H9 (cell line): ENCODE measurements at regions not wholly inside any gene's neighbourhood (a gene's known extent, or its start where the extent isn't known, plus 50 kb on each side); places are given as distances from the start of the nearest gene placed in this dataset.

Experiments
- DNase-seq: peaks from one replicate; pipeline ENCODE4 v3.0.0-alpha.2; 2017
- H2AFZ ChIP-seq: one replicate; pipeline ENCODE4 v1.6.1; 2013; ENCODE audit warnings: mild to moderate bottlenecking, low read length, control low read depth, moderate library complexity
- H2AK5ac ChIP-seq: 2 replicates; pipeline ENCODE4 v1.6.1; 2013; ENCODE audit warnings: low read length, control low read depth, mixed read lengths; ENCODE audit not compliant: insufficient read length
- H2BK120ac ChIP-seq: one replicate; pipeline ENCODE4 v1.6.1; 2013; ENCODE audit warnings: low read depth, mild to moderate bottlenecking, low read length, control low read depth, inconsistent platforms; ENCODE audit not compliant: poor library complexity, severe bottlenecking
- H2BK12ac ChIP-seq: 2 replicates; pipeline ENCODE4 v1.6.1; 2013; ENCODE audit warnings: low read length, control low read depth, mixed read lengths, low read depth; ENCODE audit not compliant: insufficient read length
- H2BK15ac ChIP-seq: 2 replicates; pipeline ENCODE4 v1.6.1; 2013; ENCODE audit warnings: low read depth, low read length, control low read depth
- H2BK20ac ChIP-seq: one replicate; pipeline ENCODE4 v1.6.1; 2013; ENCODE audit warnings: low read depth, mild to moderate bottlenecking, low read length, control low read depth, inconsistent platforms; ENCODE audit not compliant: poor library complexity, severe bottlenecking
- H2BK5ac ChIP-seq: 2 replicates; pipeline ENCODE4 v1.6.1; 2013; ENCODE audit warnings: low read length, control low read depth, mixed read lengths; ENCODE audit not compliant: insufficient read length
- H3K14ac ChIP-seq: 2 replicates; pipeline ENCODE4 v1.6.1; 2013; ENCODE audit warnings: low read length, control low read depth; ENCODE audit not compliant: insufficient read depth
- H3K18ac ChIP-seq: 2 replicates; pipeline ENCODE4 v1.6.1; 2013; ENCODE audit warnings: low read depth, mild to moderate bottlenecking, mixed read lengths, low read length, control low read depth; ENCODE audit not compliant: insufficient read length
- H3K23ac ChIP-seq: 2 replicates; pipeline ENCODE4 v1.6.1; 2013; ENCODE audit warnings: low read length, control low read depth, mixed read lengths, low read depth; ENCODE audit not compliant: insufficient read length
- H3K23me2 ChIP-seq: 2 replicates; pipeline ENCODE4 v1.6.1; 2013; ENCODE audit warnings: low read depth, mild to moderate bottlenecking, mixed read lengths, low read length, control low read depth; ENCODE audit not compliant: insufficient read length, poor library complexity, severe bottlenecking
- H3K27ac ChIP-seq: 2 replicates; pipeline ENCODE4 v1.5.1; 2013; ENCODE audit warnings: low read length, control low read depth, mixed read lengths, low read depth; ENCODE audit not compliant: insufficient read length
- H3K27me3 ChIP-seq: 2 replicates; pipeline ENCODE4 v1.6.1; 2013; ENCODE audit warnings: low read length, control low read depth, inconsistent platforms; ENCODE audit not compliant: insufficient read depth
- H3K4ac ChIP-seq: 2 replicates; pipeline ENCODE4 v1.6.1; 2013; ENCODE audit warnings: low read depth, mild to moderate bottlenecking, control low read depth, inconsistent platforms, low read length, moderate library complexity
- H3K4me1 ChIP-seq: 2 replicates; pipeline ENCODE4 v1.6.1; 2013; ENCODE audit warnings: low read length, control low read depth, inconsistent platforms; ENCODE audit not compliant: insufficient read depth
- H3K4me2 ChIP-seq: 2 replicates; pipeline ENCODE4 v1.6.1; 2013; ENCODE audit warnings: low read length, control low read depth, mixed read lengths; ENCODE audit not compliant: insufficient read length, insufficient read depth
- H3K56ac ChIP-seq: 2 replicates; pipeline ENCODE4 v1.6.1; 2013; ENCODE audit warnings: low read depth, mild to moderate bottlenecking, mixed read lengths, low read length, control low read depth; ENCODE audit not compliant: insufficient read length
- H3K79me1 ChIP-seq: 2 replicates; pipeline ENCODE4 v1.6.1; 2013; ENCODE audit warnings: low read depth, mild to moderate bottlenecking, moderate library complexity, low read length, control low read depth, inconsistent platforms; ENCODE audit not compliant: insufficient read depth, poor library complexity, severe bottlenecking
- H3K79me2 ChIP-seq: 2 replicates; pipeline ENCODE4 v1.6.1; 2013; ENCODE audit warnings: low read length, control low read depth, inconsistent platforms; ENCODE audit not compliant: insufficient read depth
- H3K9ac ChIP-seq: 2 replicates; pipeline ENCODE4 v1.6.1; 2013; ENCODE audit warnings: low read length, control low read depth, mixed read lengths; ENCODE audit not compliant: insufficient read length; ENCODE audit errors: extremely low read depth
- H3K9me3 ChIP-seq: one replicate; pipeline ENCODE4 v1.6.1; 2013; ENCODE audit warnings: low read depth, low read length, inconsistent platforms; ENCODE audit not compliant: control insufficient read depth
- H3T11ph ChIP-seq: one replicate; pipeline ENCODE4 v1.6.1; 2013; ENCODE audit warnings: mild to moderate bottlenecking, low read length, control low read depth, inconsistent platforms
- H4K20me1 ChIP-seq: one replicate; pipeline ENCODE4 v1.6.1; 2013; ENCODE audit not compliant: control insufficient read depth, insufficient read length, insufficient read depth
- H4K5ac ChIP-seq: 2 replicates; pipeline ENCODE4 v1.6.1; 2013; ENCODE audit warnings: low read depth, mild to moderate bottlenecking, mixed read lengths, low read length, control low read depth; ENCODE audit not compliant: insufficient read length
- H4K8ac ChIP-seq: replicated peaks from 2 replicates; pipeline ENCODE4 v1.6.1; 2013; ENCODE audit warnings: low read length, control low read depth, mixed read lengths, low read depth; ENCODE audit not compliant: insufficient read length
- H4K91ac ChIP-seq: 2 replicates; pipeline ENCODE4 v1.6.1; 2013; ENCODE audit warnings: low read depth, mild to moderate bottlenecking, moderate library complexity, mixed read lengths, low read length, control low read depth; ENCODE audit not compliant: insufficient read length
- H3K27ac Mint-ChIP-seq, 3 experiments: 2 replicates in 2 of 3; 3 replicates in 1 of 3; pipeline ENCODE4 v1.8.0; 2020 to 2021; ENCODE audit warnings: mixed read lengths in 3 of 3, mild to moderate bottlenecking in 1 of 3, moderate library complexity in 1 of 3
- H3K27me3 Mint-ChIP-seq: 2 replicates; pipeline ENCODE4 v1.8.0; 2021; ENCODE audit warnings: low read depth, mild to moderate bottlenecking, moderate library complexity, mixed read lengths
- H3K36me3 Mint-ChIP-seq, 3 experiments: 2 replicates in 2 of 3; 3 replicates in 1 of 3; pipeline ENCODE4 v1.8.0; 2020 to 2021; ENCODE audit warnings: low read depth in 3 of 3, mixed read lengths in 3 of 3; ENCODE audit not compliant: insufficient read depth in 1 of 3
- H3K4me1 Mint-ChIP-seq, 2 experiments: 2 replicates each; pipeline ENCODE4 v1.8.0; 2020; ENCODE audit warnings: mixed read lengths in 2 of 2
- H3K4me3 Mint-ChIP-seq, 2 experiments: 2 replicates in 1 of 2; 3 replicates in 1 of 2; pipeline ENCODE4 v1.8.0; 2020 to 2021; ENCODE audit warnings: mild to moderate bottlenecking in 2 of 2, mixed read lengths in 2 of 2, moderate library complexity in 1 of 2
- H3K9me3 Mint-ChIP-seq, 2 experiments: 2 replicates in 1 of 2; 3 replicates in 1 of 2; pipeline ENCODE4 v1.8.0; 2020; ENCODE audit warnings: mild to moderate bottlenecking in 2 of 2, mixed read lengths in 2 of 2, moderate library complexity in 1 of 2
- WGBS: extraction: QIAGEN DNeasy Blood & Tissue Kit; methylation state at CpG from one replicate; pipeline ENCODE4 v1.1.7; 2013; ENCODE audit warnings: missing lambda C conversion rate, low lambda C conversion rate, mixed read lengths; ENCODE audit not compliant: insufficient read length; ENCODE audit errors: extremely low coverage; 5-methylcytosine and 5-hydroxymethylcytosine counted together
- TF ChIP-seq, protein P1 (sequence below): fragments of 200-600 bp; sonication (generic); conservative IDR thresholded peaks from 3 replicates; pipeline ENCODE4 v1.8.0; 2021; ENCODE audit warnings: antibody characterized with exemption, mild to moderate bottlenecking

DNA sequence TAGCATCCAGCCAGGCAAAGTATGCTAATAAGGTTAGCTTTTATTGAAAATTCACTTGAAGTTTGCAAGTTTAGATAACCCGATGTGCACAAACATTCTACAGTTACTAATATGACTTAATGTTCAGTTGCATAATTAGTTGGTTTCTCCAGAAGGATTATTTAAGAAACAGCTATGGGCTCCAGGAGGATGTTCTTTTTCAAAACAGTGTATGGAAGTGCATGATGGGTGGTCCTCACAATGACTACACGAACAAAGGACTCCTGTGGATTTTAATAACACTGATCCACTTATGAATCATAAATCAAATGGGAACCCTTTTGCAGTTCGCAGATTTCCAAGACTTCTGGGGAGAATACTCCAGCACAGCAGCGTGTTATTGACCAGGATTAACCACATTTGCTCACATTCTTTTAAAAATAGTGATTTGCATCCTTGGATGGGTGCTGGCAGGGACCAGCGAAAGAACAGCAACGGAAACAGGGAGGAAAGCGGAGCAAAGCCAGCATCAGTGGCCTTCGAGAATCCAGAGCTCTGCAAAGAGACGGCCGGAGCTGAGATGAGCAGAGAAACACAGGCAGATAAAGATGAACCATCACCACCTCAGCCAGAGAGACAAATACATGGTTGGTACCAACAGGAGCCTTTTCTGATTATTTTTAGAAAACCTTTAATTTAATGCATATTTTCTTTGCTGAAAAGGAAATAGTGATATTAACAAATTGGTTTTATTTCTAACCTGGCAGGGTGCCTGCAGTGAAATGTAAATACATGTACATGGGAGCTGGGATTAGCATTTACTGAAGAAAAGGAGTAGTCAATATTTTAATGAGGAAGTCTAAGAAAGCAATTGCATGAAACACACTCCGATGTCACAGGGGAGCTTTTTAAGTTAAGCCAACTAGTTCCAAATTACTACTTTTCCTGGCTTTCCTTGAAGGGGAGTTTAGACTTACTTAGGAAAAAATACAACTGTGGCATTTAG lies 623.2 kb upstream of the ZFHX3 start:
- DNase-seq = no peak
- Histone ChIP-seq H2AFZ (no peak overlapping the region), H4K91ac (no peak overlapping the region), H4K8ac (no peak overlapping the region), H3K4me2 (no peak overlapping the region), H3K18ac (no peak overlapping the region), H3K9ac (no peak overlapping the region), H2BK120ac (no peak overlapping the region), H3K4ac (no peak overlapping the region), H3K14ac (no peak overlapping the region), H3K23me2 (no peaks in the 10 kb centered on the region), H2BK15ac (no peak overlapping the region), H4K20me1 (no peaks in the 10 kb centered on the region), H2BK20ac (no peak overlapping the region), H3K27me3 (no peaks in the 10 kb centered on the region), H3K56ac (no peak overlapping the region), H3K79me2 (no peaks in the 10 kb centered on the region), H3T11ph (no peak overlapping the region), H4K5ac (no peak overlapping the region), H3K79me1 (no peaks in the 10 kb centered on the region), H3K27ac (no peak overlapping the region), H3K23ac (no peak overlapping the region), H3K9me3 (no peaks in the 10 kb centered on the region), H2BK12ac (no peak overlapping the region), H2BK5ac (no peak overlapping the region), H2AK5ac (no peak overlapping the region), H3K4me1 (peaks cover 3% of the 10 kb centered on the region; the same call in 1 of the 2 replicates)
- no CpG with 5 or more reads among the region's 11 CpGs for WGBS
- peaks cover 0 to 14% (median 10%) of the 10 kb centered on the region in 3 experiments; a peak in 5 of 7 replicates for H3K36me3 Mint-ChIP-seq
- TF ChIP-seq, protein P1, sequence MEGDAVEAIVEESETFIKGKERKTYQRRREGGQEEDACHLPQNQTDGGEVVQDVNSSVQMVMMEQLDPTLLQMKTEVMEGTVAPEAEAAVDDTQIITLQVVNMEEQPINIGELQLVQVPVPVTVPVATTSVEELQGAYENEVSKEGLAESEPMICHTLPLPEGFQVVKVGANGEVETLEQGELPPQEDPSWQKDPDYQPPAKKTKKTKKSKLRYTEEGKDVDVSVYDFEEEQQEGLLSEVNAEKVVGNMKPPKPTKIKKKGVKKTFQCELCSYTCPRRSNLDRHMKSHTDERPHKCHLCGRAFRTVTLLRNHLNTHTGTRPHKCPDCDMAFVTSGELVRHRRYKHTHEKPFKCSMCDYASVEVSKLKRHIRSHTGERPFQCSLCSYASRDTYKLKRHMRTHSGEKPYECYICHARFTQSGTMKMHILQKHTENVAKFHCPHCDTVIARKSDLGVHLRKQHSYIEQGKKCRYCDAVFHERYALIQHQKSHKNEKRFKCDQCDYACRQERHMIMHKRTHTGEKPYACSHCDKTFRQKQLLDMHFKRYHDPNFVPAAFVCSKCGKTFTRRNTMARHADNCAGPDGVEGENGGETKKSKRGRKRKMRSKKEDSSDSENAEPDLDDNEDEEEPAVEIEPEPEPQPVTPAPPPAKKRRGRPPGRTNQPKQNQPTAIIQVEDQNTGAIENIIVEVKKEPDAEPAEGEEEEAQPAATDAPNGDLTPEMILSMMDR = no peak
- peaks cover 30 to 31% of the 10 kb centered on the region in 2 experiments for H3K4me1 Mint-ChIP-seq
- no peaks in the 10 kb centered on the region for H3K27me3 Mint-ChIP-seq
- peak overlapping the region in 1 of 2 experiments; percentile 53; a peak in 3 of 5 replicates for H3K4me3 Mint-ChIP-seq
- peaks cover 0 to 15% of the 10 kb centered on the region in 2 experiments; a peak in 4 of 5 replicates for H3K9me3 Mint-ChIP-seq
- H3K27ac Mint-ChIP-seq = peak overlapping the region; percentile 6 to 95 (median 36); a peak in 5 of 7 replicates
